ENCODE measurements at regions not wholly inside any gene's neighbourhood (a gene's known extent, or its start where the extent isn't known, plus 50 kb on each side); places are given as distances from the start of the nearest gene placed in this dataset.

- Histone ChIP-seq H3K9me3 (ENCODE audit: control insufficient read depth, insufficient read depth, low read depth, low read length) (no peaks in the 10 kb centered on the region), H3K36me3 (ENCODE audit: control insufficient read depth, insufficient read depth, low read length) (no peaks in the 10 kb centered on the region), H3K27me3 (ENCODE audit: control insufficient read depth, insufficient read depth, low read length) (no peaks in the 10 kb centered on the region), H3K27ac (ENCODE audit: low read length) (no peak overlapping the region), H3K4me1 (ENCODE audit: control insufficient read depth, insufficient read depth, low read length) (no peaks in the 10 kb centered on the region), H3K4me3 (ENCODE audit: low read depth in 2 of 2, low read length in 2 of 2) (no peak overlapping the region)
- TF ChIP-seq TCF7L2 (IDR thresholded peaks at IDR 0.05; ENCODE audit: low read depth, low read length) (no peak), CTCF (IDR thresholded peaks at IDR 0.05) (no peak), REST (IDR thresholded peaks at IDR 0.05; ENCODE audit: insufficient read depth in 1 of 2, low read depth in 2 of 2, low read length in 1 of 2) (no peak)
- DNase-seq (ENCODE audit: low read depth, low spot score) (no peak), ATAC-seq (no peak)
- CTCF ChIA-PET: no interaction called here
- intact Hi-C loops (cut with micrococcal nuclease; ENCODE audit: unreplicated experiment): no loop called here
- no TSS peak for BruUV-seq (replicated peaks)
- in situ Hi-C loops (cut with HindIII; ENCODE audit: low pct_unique_long_range_greater_than_20kb, low sequenced_read_pairs): no loop called here
- POLR2A ChIA-PET: no interaction called here
Observed at GRCh38 chr5:94031631-94032030, 290.2 kb upstream of the POU5F2 start.

- no peaks in the 10 kb centered on the region for H3K9me3 ChIP-seq (ENCODE audit: control insufficient read depth, insufficient read depth, low read depth, low read length)
- no peak overlapping the region for H3K4me3 ChIP-seq (ENCODE audit: low read depth in 2 of 2, low read length in 2 of 2)
- ChIA-PET POLR2A (no interaction called here), CTCF (no interaction called here)
- ATAC-seq (no peak), DNase-seq (ENCODE audit: low read depth, low spot score) (no peak)
- in situ Hi-C loops (cut with HindIII; ENCODE audit: low pct_unique_long_range_greater_than_20kb, low sequenced_read_pairs): no loop called here
- intact Hi-C loops (cut with micrococcal nuclease; ENCODE audit: unreplicated experiment): no loop called here
- TF ChIP-seq CTCF (IDR thresholded peaks at IDR 0.05) (no peak), POLR2AphosphoS5 (IDR thresholded peaks at IDR 0.05; ENCODE audit: low read depth, low read length) (no peak), SIN3A (IDR thresholded peaks at IDR 0.05; ENCODE audit: borderline replicate concordance, insufficient read depth, low read depth, low read length) (no peak), REST (IDR thresholded peaks at IDR 0.05; ENCODE audit: insufficient read depth in 1 of 2, low read depth in 2 of 2, low read length in 1 of 2) (no peak), TCF7L2 (IDR thresholded peaks at IDR 0.05; ENCODE audit: low read depth, low read length) (no peak)
- no peaks in the 10 kb centered on the region for H3K27me3 ChIP-seq (ENCODE audit: control insufficient read depth, insufficient read depth, low read length)
- no TSS peak for BruUV-seq (replicated peaks)
- no peaks in the 10 kb centered on the region for H3K36me3 ChIP-seq (ENCODE audit: control insufficient read depth, insufficient read depth, low read length)
- no peak overlapping the region for H3K27ac ChIP-seq (ENCODE audit: low read length)
- no peaks in the 10 kb centered on the region for H3K4me1 ChIP-seq (ENCODE audit: control insufficient read depth, insufficient read depth, low read length)
Observed at GRCh38 chr5:94028001-94028400, 286.6 kb upstream of the POU5F2 start.

All from Panc1 (cell line).